Mesenchymal stem cell (in vitro differentiated cells and primary cell): ENCODE measurements at regions not wholly inside any gene's neighbourhood (a gene's known extent, or its start where the extent isn't known, plus 50 kb on each side); places are given as distances from the start of the nearest gene placed in this dataset.

Experiments used
- DNase-seq: peaks from one replicate; pipeline ENCODE4 v3.0.0-alpha.2; 2013
- H2AFZ ChIP-seq: one replicate; pipeline ENCODE4 v1.6.1; 2013; ENCODE audit warnings: low read depth, mild to moderate bottlenecking, control low read depth, inconsistent platforms, low read length, moderate library complexity
- H2AK5ac ChIP-seq: 2 replicates; pipeline ENCODE4 v1.6.1; 2013; ENCODE audit warnings: low read length, moderate library complexity, mild to moderate bottlenecking, inconsistent platforms; ENCODE audit not compliant: severe bottlenecking
- H2BK120ac ChIP-seq: one replicate; pipeline ENCODE4 v1.6.1; 2013; ENCODE audit warnings: low read depth, mild to moderate bottlenecking, inconsistent platforms, low read length, moderate library complexity
- H2BK12ac ChIP-seq, 2 experiments: one replicate each; pipeline ENCODE4 v1.6.1; 2013; ENCODE audit warnings: inconsistent platforms in 2 of 2, low read length in 2 of 2, mild to moderate bottlenecking in 2 of 2, moderate library complexity in 2 of 2, control low read depth in 1 of 2
- H2BK15ac ChIP-seq: one replicate; pipeline ENCODE4 v1.6.1; 2013; ENCODE audit warnings: mild to moderate bottlenecking, low read depth, inconsistent platforms; ENCODE audit not compliant: poor library complexity, severe bottlenecking
- H2BK5ac ChIP-seq: 2 replicates; pipeline ENCODE4 v1.6.1; 2013; ENCODE audit warnings: low read depth, mild to moderate bottlenecking, low read length, control low read depth, inconsistent platforms; ENCODE audit not compliant: poor library complexity, severe bottlenecking
- H3K14ac ChIP-seq, 2 experiments: one replicate each; pipeline ENCODE4 v1.6.1; 2013; ENCODE audit warnings: inconsistent platforms in 2 of 2, low read length in 2 of 2, control low read depth in 1 of 2, mild to moderate bottlenecking in 1 of 2, moderate library complexity in 1 of 2
- H3K18ac ChIP-seq, 2 experiments: one replicate each; pipeline ENCODE4 v1.6.1; 2013; ENCODE audit warnings: inconsistent platforms in 2 of 2, low read length in 2 of 2, control low read depth in 1 of 2, low read depth in 1 of 2, mild to moderate bottlenecking in 1 of 2
- H3K23ac ChIP-seq, 2 experiments: one replicate each; pipeline ENCODE4 v1.6.1; 2013; ENCODE audit warnings: inconsistent platforms in 2 of 2, low read length in 2 of 2, mild to moderate bottlenecking in 2 of 2, moderate library complexity in 2 of 2, control low read depth in 1 of 2
- H3K27ac ChIP-seq: 2 replicates; pipeline ENCODE4 v1.5.1; 2013; ENCODE audit warnings: mild to moderate bottlenecking, moderate library complexity, low read length, control low read depth, inconsistent platforms; ENCODE audit not compliant: poor library complexity, severe bottlenecking
- H3K27me3 ChIP-seq, 2 experiments: 2 replicates each; pipeline versions ENCODE4 v1.6.1 to v1.7.0; 2013; ENCODE audit warnings: low read length in 2 of 2, mild to moderate bottlenecking in 2 of 2, moderate library complexity in 2 of 2, control low read depth in 1 of 2, inconsistent platforms in 1 of 2; ENCODE audit not compliant: control insufficient read depth in 1 of 2, insufficient read depth in 1 of 2
- H3K36me3 ChIP-seq, 2 experiments: 2 replicates each; pipeline versions ENCODE4 v1.6.1 to v1.7.0; 2013; ENCODE audit warnings: low read length in 2 of 2, control low read depth in 1 of 2, inconsistent platforms in 1 of 2, low read depth in 1 of 2, mild to moderate bottlenecking in 1 of 2; ENCODE audit not compliant: insufficient read depth in 2 of 2, control insufficient read depth in 1 of 2
- H3K4ac ChIP-seq, 2 experiments: one replicate each; pipeline ENCODE4 v1.6.1; 2013; ENCODE audit warnings: inconsistent platforms in 2 of 2, low read length in 2 of 2, mild to moderate bottlenecking in 2 of 2, moderate library complexity in 2 of 2, control low read depth in 1 of 2, low read depth in 1 of 2
- H3K4me1 ChIP-seq: 2 replicates; pipeline ENCODE4 v1.6.1; 2013; ENCODE audit warnings: low read depth, low read length, control low read depth; ENCODE audit not compliant: control insufficient read depth, insufficient read depth
- H3K4me2 ChIP-seq: 2 replicates; pipeline ENCODE4 v1.6.1; 2013; ENCODE audit warnings: low read length, mild to moderate bottlenecking, inconsistent platforms; ENCODE audit not compliant: poor library complexity, severe bottlenecking
- H3K4me3 ChIP-seq, 2 experiments: 2 replicates each; pipeline versions ENCODE4 v1.5.1 to v1.7.0; 2013; ENCODE audit warnings: low read length in 2 of 2, mild to moderate bottlenecking in 2 of 2, control low read depth in 1 of 2, low read depth in 1 of 2; ENCODE audit not compliant: insufficient read depth in 1 of 2
- H3K79me1 ChIP-seq: replicated peaks from 2 replicates; pipeline ENCODE4 v1.6.1; 2013; ENCODE audit warnings: mild to moderate bottlenecking, control low read depth, low read length, inconsistent platforms; ENCODE audit not compliant: poor library complexity, severe bottlenecking
- H3K9ac ChIP-seq: 2 replicates; pipeline ENCODE4 v1.7.0; 2013; ENCODE audit warnings: mild to moderate bottlenecking, low read length, moderate library complexity
- H3K9me3 ChIP-seq: 2 replicates; pipeline ENCODE4 v1.7.0; 2013; ENCODE audit warnings: mild to moderate bottlenecking, low read length; ENCODE audit not compliant: control insufficient read depth
- H4K8ac ChIP-seq: one replicate; pipeline ENCODE4 v1.6.1; 2013; ENCODE audit warnings: inconsistent platforms, mild to moderate bottlenecking, low read length, moderate library complexity
- H4K91ac ChIP-seq: one replicate; pipeline ENCODE4 v1.6.1; 2013; ENCODE audit warnings: mild to moderate bottlenecking, low read length, inconsistent platforms
- WGBS: methylation state at CpG from one replicate; pipeline ENCODE4 v1.1.7; 2013; ENCODE audit warnings: mixed read lengths; 5-methylcytosine and 5-hydroxymethylcytosine counted together

DNA sequence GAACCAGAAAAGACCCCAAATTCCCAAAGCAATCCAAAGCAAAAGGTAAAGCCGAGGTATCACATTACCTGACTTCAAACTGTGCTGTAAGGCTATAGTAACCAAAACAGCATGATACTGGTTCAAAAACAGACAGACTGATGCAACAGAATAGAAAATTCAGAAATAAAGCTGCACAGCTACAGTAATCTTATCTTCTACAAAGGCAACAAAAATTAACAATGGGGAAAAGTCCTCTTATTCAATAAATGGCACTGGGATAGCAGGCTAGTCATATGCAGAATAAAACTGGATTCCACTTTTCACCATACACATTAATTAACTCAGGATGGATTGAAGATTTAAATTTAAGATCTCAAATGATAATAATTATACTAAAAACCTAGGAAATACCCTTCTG is 392.6 kb upstream of the CBLB start:
- Histone ChIP-seq H2AFZ (no peak overlapping the region), H3K36me3 (no peaks in the 10 kb centered on the region), H3K4ac (no peak overlapping the region), H2BK12ac (no peak overlapping the region), H3K79me1 (no peaks in the 10 kb centered on the region), H3K9ac (no peak overlapping the region), H3K27ac (no peak overlapping the region), H2AK5ac (no peak overlapping the region), H3K4me1 (no peaks in the 10 kb centered on the region), H3K9me3 (no peaks in the 10 kb centered on the region), H4K91ac (no peak overlapping the region), H2BK15ac (no peak overlapping the region), H3K18ac (no peak overlapping the region), H4K8ac (no peak overlapping the region), H3K4me3 (no peak overlapping the region), H3K23ac (no peak overlapping the region), H3K4me2 (no peak overlapping the region), H2BK5ac (no peak overlapping the region), H3K14ac (no peak overlapping the region), H3K27me3 (no peaks in the 10 kb centered on the region), H2BK120ac (no peak overlapping the region)
- WGBS = 100% methylated on average over 1 of the region's 1 CpG
- peak; percentile 40 for DNase-seq

- Histone ChIP-seq H3K36me3 (no peaks in the 10 kb centered on the region), H3K27me3 (no peaks in the 10 kb centered on the region), H3K9ac (no peak overlapping the region), H3K4me2 (no peak overlapping the region), H2BK120ac (no peak overlapping the region), H3K14ac (no peak overlapping the region), H3K4ac (no peak overlapping the region), H3K23ac (no peak overlapping the region), H2BK5ac (no peak overlapping the region), H3K4me3 (no peak overlapping the region), H2AK5ac (no peak overlapping the region), H3K79me1 (no peaks in the 10 kb centered on the region), H3K27ac (peak overlapping the region; percentile 34), H2BK15ac (no peak overlapping the region), H2BK12ac (no peak overlapping the region), H4K8ac (no peak overlapping the region), H4K91ac (no peak overlapping the region), H3K4me1 (no peaks in the 10 kb centered on the region), H3K18ac (no peak overlapping the region), H2AFZ (no peak overlapping the region), H3K9me3 (no peaks in the 10 kb centered on the region)
- peak; percentile 87 for DNase-seq
- 9% methylated on average over 1 of the region's 2 CpGs for WGBS
Measured at GRCh38 chr3:106261915-106262683, 393.3 kb upstream of the CBLB start.

GRCh38 chr3:106263011-106263410 is 394.2 kb upstream of the CBLB start:
- DNase-seq = peak; percentile 52
- Histone ChIP-seq H3K4me1 (no peaks in the 10 kb centered on the region), H4K8ac (no peak overlapping the region), H3K27me3 (no peaks in the 10 kb centered on the region), H3K4me2 (no peak overlapping the region), H3K79me1 (no peaks in the 10 kb centered on the region), H3K9me3 (no peaks in the 10 kb centered on the region), H3K9ac (no peak overlapping the region), H3K4me3 (no peak overlapping the region), H3K4ac (no peak overlapping the region), H4K91ac (no peak overlapping the region), H2AFZ (no peak overlapping the region), H2BK12ac (no peak overlapping the region), H2AK5ac (no peak overlapping the region), H3K27ac (no peak overlapping the region), H3K23ac (no peak overlapping the region), H2BK5ac (no peak overlapping the region), H2BK15ac (no peak overlapping the region), H3K14ac (no peak overlapping the region), H3K36me3 (no peaks in the 10 kb centered on the region), H2BK120ac (no peak overlapping the region), H3K18ac (peak overlapping the region; percentile 14 to 62)
- 91% methylated on average over 4 of the region's 5 CpGs for WGBS

DNA sequence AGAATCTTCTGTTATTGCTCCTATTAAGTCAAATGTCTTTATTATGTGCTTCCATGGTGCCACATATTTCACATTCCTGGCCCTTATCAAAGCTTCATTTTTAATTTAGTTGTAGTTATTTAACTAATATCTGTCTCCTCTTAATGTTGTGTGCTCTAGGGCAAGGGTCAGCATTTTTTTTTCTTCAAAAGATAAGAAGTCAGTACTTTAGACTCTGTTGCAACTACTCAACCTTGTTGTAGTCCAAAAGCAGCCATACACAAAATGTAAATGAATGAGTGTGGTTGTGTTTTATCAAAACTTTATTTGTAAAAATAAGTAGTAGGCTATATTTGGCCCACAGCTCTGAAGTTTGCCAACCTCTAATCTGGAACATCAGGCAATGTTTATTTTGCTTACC is 394.7 kb upstream of the CBLB start:
- Histone ChIP-seq H2AK5ac (no peak overlapping the region), H4K8ac (no peak overlapping the region), H3K4ac (no peak overlapping the region), H3K4me2 (no peak overlapping the region), H2BK15ac (no peak overlapping the region), H2BK120ac (no peak overlapping the region), H3K27ac (no peak overlapping the region), H3K79me1 (no peaks in the 10 kb centered on the region), H2BK5ac (no peak overlapping the region), H4K91ac (no peak overlapping the region), H3K9me3 (no peaks in the 10 kb centered on the region), H3K27me3 (no peaks in the 10 kb centered on the region), H3K14ac (no peak overlapping the region), H3K18ac (no peak overlapping the region), H3K23ac (no peak overlapping the region), H3K36me3 (no peaks in the 10 kb centered on the region), H2BK12ac (no peak overlapping the region), H3K9ac (no peak overlapping the region), H3K4me1 (no peaks in the 10 kb centered on the region), H2AFZ (no peak overlapping the region), H3K4me3 (no peak overlapping the region)
- no peak for DNase-seq
